ENCODE measurements at regions not wholly inside any gene's neighbourhood (a gene's known extent, or its start where the extent isn't known, plus 50 kb on each side); places are given as distances from the start of the nearest gene placed in this dataset.

DNA sequence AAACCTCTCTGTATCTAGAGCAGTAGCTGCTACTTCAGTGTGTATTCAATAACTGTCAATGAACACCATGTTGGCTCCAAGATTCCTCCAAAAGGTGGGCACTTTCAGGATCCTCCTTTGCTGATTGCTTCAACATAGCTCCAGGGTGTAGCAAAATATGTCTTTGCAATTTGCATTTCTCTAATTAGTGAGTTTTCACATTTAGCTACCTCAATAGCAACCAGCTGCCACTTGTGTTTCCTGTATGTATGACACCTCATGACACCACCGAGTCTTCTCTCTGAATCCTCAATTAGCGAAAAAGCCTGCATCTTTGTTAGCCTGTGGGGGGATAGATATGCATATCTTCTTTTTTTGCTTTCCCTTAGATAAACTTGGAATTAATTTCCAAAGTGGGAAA, 898.3 kb upstream of the FAT3 start:
- no peak overlapping the region for H3K4me2 ChIP-seq
- H3K9me3 ChIP-seq (ENCODE audit: low read depth) = no peaks in the 10 kb centered on the region
- no peaks in the 10 kb centered on the region for H3K36me3 ChIP-seq (replicated peaks; ENCODE audit: insufficient read depth, low read depth)
- no peak overlapping the region for H2AFZ ChIP-seq
- H3K9me2 ChIP-seq (replicated peaks; ENCODE audit: insufficient read depth) = no peaks in the 10 kb centered on the region
- DNase-seq (ENCODE audit: low spot score) = no peak
- H3K79me2 ChIP-seq = no peaks in the 10 kb centered on the region
- no peak overlapping the region for H3K27ac ChIP-seq
- TF ChIP-seq EZH2phosphoT487 (IDR thresholded peaks at IDR 0.05; ENCODE audit: low read depth, severe bottlenecking, unreplicated experiment) = no peak
- TF ChIP-seq, protein P1, sequence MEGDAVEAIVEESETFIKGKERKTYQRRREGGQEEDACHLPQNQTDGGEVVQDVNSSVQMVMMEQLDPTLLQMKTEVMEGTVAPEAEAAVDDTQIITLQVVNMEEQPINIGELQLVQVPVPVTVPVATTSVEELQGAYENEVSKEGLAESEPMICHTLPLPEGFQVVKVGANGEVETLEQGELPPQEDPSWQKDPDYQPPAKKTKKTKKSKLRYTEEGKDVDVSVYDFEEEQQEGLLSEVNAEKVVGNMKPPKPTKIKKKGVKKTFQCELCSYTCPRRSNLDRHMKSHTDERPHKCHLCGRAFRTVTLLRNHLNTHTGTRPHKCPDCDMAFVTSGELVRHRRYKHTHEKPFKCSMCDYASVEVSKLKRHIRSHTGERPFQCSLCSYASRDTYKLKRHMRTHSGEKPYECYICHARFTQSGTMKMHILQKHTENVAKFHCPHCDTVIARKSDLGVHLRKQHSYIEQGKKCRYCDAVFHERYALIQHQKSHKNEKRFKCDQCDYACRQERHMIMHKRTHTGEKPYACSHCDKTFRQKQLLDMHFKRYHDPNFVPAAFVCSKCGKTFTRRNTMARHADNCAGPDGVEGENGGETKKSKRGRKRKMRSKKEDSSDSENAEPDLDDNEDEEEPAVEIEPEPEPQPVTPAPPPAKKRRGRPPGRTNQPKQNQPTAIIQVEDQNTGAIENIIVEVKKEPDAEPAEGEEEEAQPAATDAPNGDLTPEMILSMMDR (IDR thresholded peaks at IDR 0.05; ENCODE audit: poor library complexity) = no peak
- 91% methylated on average over 2 of the region's 2 CpGs for WGBS (ENCODE audit: low lambda C conversion rate, missing lambda C conversion rate)
- H4K20me1 ChIP-seq (ENCODE audit: insufficient read depth, poor library complexity, severe bottlenecking) = no peaks in the 10 kb centered on the region
- no peak overlapping the region for H3K4me3 ChIP-seq
- no peaks in the 10 kb centered on the region for H3K27me3 ChIP-seq
- H3K4me1 ChIP-seq (ENCODE audit: insufficient read depth) = no peaks in the 10 kb centered on the region

DNA sequence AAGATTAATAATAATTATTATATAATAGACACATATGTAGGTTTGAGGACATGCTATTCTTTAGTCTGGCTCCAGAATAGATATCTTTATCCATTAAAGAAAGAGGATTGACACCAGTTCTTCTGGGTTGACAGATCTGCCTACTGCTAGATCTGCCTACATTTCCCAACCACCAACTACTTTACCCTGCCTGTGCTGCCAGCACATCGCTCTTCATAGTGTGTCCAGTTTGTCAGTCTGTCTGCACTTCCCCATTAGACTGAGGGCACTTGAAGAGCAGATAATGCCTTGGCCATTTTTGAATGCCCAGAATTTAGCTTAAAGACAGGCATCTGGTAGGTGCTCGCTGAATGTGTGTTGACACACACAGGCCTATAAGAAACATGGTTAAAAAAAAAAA, 910.1 kb upstream of the FAT3 start:
- no peak for TF ChIP-seq EZH2 (IDR thresholded peaks at IDR 0.05; ENCODE audit: borderline replicate concordance)
- no peak for TF ChIP-seq EZH2phosphoT487 (IDR thresholded peaks at IDR 0.05; ENCODE audit: low read depth, severe bottlenecking, unreplicated experiment)
- TF ChIP-seq, protein P1 (IDR thresholded peaks at IDR 0.05; ENCODE audit: poor library complexity) = no peak
- Histone ChIP-seq H3K27ac (no peak overlapping the region), H3K79me2 (no peaks in the 10 kb centered on the region), H3K27me3 (no peaks in the 10 kb centered on the region), H3K9me3 (ENCODE audit: low read depth) (no peaks in the 10 kb centered on the region), H3K4me1 (ENCODE audit: insufficient read depth) (no peaks in the 10 kb centered on the region), H4K20me1 (ENCODE audit: insufficient read depth, poor library complexity, severe bottlenecking) (no peaks in the 10 kb centered on the region), H2AFZ (no peak overlapping the region), H3K4me2 (no peak overlapping the region), H3K4me3 (no peak overlapping the region), H3K36me3 (replicated peaks; ENCODE audit: insufficient read depth, low read depth) (no peaks in the 10 kb centered on the region), H3K9me2 (replicated peaks; ENCODE audit: insufficient read depth) (no peaks in the 10 kb centered on the region)
- DNase-seq (ENCODE audit: low spot score) = no peak
- WGBS (ENCODE audit: low lambda C conversion rate, missing lambda C conversion rate) = 95% methylated on average over 2 of the region's 2 CpGs

DNA sequence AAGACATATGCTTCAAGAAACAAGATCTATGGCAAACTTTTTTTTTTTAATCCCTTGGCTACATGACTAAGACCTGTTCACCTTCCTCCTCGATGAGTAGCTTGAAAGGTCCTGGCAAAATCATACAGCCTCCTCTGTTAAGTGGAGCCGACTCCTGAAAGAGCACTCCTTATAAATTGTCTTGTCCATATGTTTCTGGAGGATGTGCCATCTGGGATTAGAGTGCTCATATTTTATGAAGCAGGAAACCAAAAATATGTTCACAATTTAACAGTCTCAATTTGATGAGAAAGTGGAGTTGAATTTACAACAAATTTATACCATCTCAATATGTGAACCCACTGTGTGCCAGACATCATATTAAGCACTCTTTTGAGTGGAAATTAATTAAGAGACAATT, 912.1 kb upstream of the FAT3 start:
- H4K20me1 ChIP-seq (ENCODE audit: insufficient read depth, poor library complexity, severe bottlenecking) = no peaks in the 10 kb centered on the region
- H3K79me2 ChIP-seq = no peaks in the 10 kb centered on the region
- no peaks in the 10 kb centered on the region for H3K9me2 ChIP-seq (replicated peaks; ENCODE audit: insufficient read depth)
- no peaks in the 10 kb centered on the region for H3K27me3 ChIP-seq
- H3K9me3 ChIP-seq (ENCODE audit: low read depth) = no peaks in the 10 kb centered on the region
- peaks cover 5% of the 10 kb centered on the region for H3K4me1 ChIP-seq (ENCODE audit: insufficient read depth)
- no peak overlapping the region for H3K4me3 ChIP-seq
- no peaks in the 10 kb centered on the region for H3K36me3 ChIP-seq (replicated peaks; ENCODE audit: insufficient read depth, low read depth)
- H3K4me2 ChIP-seq = no peak overlapping the region
- no peak overlapping the region for H2AFZ ChIP-seq
- 62% methylated on average over 2 of the region's 2 CpGs for WGBS (ENCODE audit: low lambda C conversion rate, missing lambda C conversion rate)
- H3K27ac ChIP-seq = no peak overlapping the region
- DNase-seq (ENCODE audit: low spot score) = no peak
- TF ChIP-seq, protein P1 (IDR thresholded peaks at IDR 0.05; ENCODE audit: poor library complexity) = no peak
- TF ChIP-seq EZH2 (IDR thresholded peaks at IDR 0.05; ENCODE audit: borderline replicate concordance) (no peak), EZH2phosphoT487 (IDR thresholded peaks at IDR 0.05; ENCODE audit: low read depth, severe bottlenecking, unreplicated experiment) (no peak)

DNA sequence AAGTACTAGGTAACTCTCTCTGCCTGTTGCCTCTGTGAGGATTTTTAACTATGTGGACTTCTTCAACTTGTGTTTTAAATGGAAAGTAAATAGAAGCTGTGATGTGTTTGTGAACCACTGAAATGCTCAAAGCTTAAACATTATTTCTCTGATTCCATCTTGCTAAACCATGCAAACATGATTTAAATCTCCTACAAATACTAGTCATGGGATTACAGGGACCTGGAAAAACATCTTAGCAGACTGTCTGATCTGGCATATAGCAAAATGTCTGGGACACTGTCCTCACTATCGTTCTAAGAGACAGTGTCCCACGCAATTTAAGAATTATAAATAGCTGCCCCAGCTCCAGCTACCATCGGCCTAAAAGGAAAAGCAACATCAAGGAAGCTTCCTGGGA, 914.5 kb upstream of the FAT3 start:
- WGBS (ENCODE audit: low lambda C conversion rate, missing lambda C conversion rate) = 84% methylated on average over 3 of the region's 3 CpGs
- peaks cover 5% of the 10 kb centered on the region for H3K4me1 ChIP-seq (ENCODE audit: insufficient read depth)

More for the DNA sequence above, 914.5 kb upstream of the FAT3 start:
- DNase-seq (ENCODE audit: low spot score) = no peak
- no peak overlapping the region for H3K27ac ChIP-seq
- H2AFZ ChIP-seq = no peak overlapping the region
- no peaks in the 10 kb centered on the region for H3K27me3 ChIP-seq
- no peaks in the 10 kb centered on the region for H3K36me3 ChIP-seq (replicated peaks; ENCODE audit: insufficient read depth, low read depth)
- TF ChIP-seq EZH2 (IDR thresholded peaks at IDR 0.05; ENCODE audit: borderline replicate concordance) (no peak), EZH2phosphoT487 (IDR thresholded peaks at IDR 0.05; ENCODE audit: low read depth, severe bottlenecking, unreplicated experiment) (no peak)
- TF ChIP-seq, protein P1 (IDR thresholded peaks at IDR 0.05; ENCODE audit: poor library complexity) = no peak
- H3K4me2 ChIP-seq = no peak overlapping the region
- no peak overlapping the region for H3K4me3 ChIP-seq
- H4K20me1 ChIP-seq (ENCODE audit: insufficient read depth, poor library complexity, severe bottlenecking) = no peaks in the 10 kb centered on the region
- no peaks in the 10 kb centered on the region for H3K79me2 ChIP-seq
- no peaks in the 10 kb centered on the region for H3K9me3 ChIP-seq (ENCODE audit: low read depth)
- H3K9me2 ChIP-seq (replicated peaks; ENCODE audit: insufficient read depth) = no peaks in the 10 kb centered on the region

All from hepatocyte (in vitro differentiated cells).